GM23338 (cell line): ENCODE measurements at regions not wholly inside any gene's neighbourhood (a gene's known extent, or its start where the extent isn't known, plus 50 kb on each side); places are given as distances from the start of the nearest gene placed in this dataset.

ENCODE experiments used
- ATAC-seq: fragments of 200-7000 bp; cut with Tn5 transposase; 3 replicates; pipeline ENCODE4 v1.9.1; 2020
- DNase-seq: peaks from one replicate; pipeline ENCODE4 v3.0.0-alpha.2; 2015; ENCODE audit warnings: low spot score
- H2AFZ ChIP-seq: fragments of 200-600 bp; sonication (generic); 2 replicates; pipeline ENCODE4 v1.8.0; 2016; ENCODE audit warnings: antibody characterized with exemption, mild to moderate bottlenecking, moderate library complexity
- H3F3A ChIP-seq: fragments of 200-600 bp; sonication (generic); replicated peaks from 2 replicates; pipeline ENCODE4 v1.8.0; 2017; ENCODE audit warnings: antibody characterized with exemption, mixed run types, low read depth
- H3K27ac ChIP-seq: fragments of 200-600 bp; sonication (generic); 2 replicates; pipeline ENCODE4 v1.6.1; 2016; ENCODE audit warnings: low read depth
- H3K27me3 ChIP-seq: fragments of 200-600 bp; sonication (generic); 2 replicates; pipeline ENCODE4 v1.8.0; 2016; ENCODE audit warnings: mild to moderate bottlenecking, mixed run types, moderate library complexity; ENCODE audit not compliant: insufficient read depth
- H3K36me3 ChIP-seq: fragments of 200-600 bp; sonication (generic); 2 replicates; pipeline ENCODE4 v1.8.0; 2016; ENCODE audit warnings: mild to moderate bottlenecking; ENCODE audit not compliant: insufficient read depth
- H3K4me1 ChIP-seq: fragments of 200-600 bp; sonication (generic); 2 replicates; pipeline ENCODE4 v1.8.0; 2016; ENCODE audit warnings: mild to moderate bottlenecking, moderate library complexity; ENCODE audit not compliant: insufficient read depth
- H3K4me2 ChIP-seq: fragments of 200-600 bp; sonication (generic); 2 replicates; pipeline ENCODE4 v1.7.1; 2017; ENCODE audit warnings: mixed run types
- H3K4me3 ChIP-seq: fragments of 200-600 bp; sonication (generic); 2 replicates; pipeline ENCODE4 v1.6.1; 2016; ENCODE audit warnings: mixed run types
- H3K79me2 ChIP-seq: fragments of 200-600 bp; sonication (generic); replicated peaks from 2 replicates; pipeline ENCODE4 v1.8.0; 2017; ENCODE audit warnings: mild to moderate bottlenecking; ENCODE audit not compliant: insufficient read depth
- H3K9me2 ChIP-seq: fragments of 200-600 bp; sonication (generic); 2 replicates; pipeline ENCODE4 v1.8.0; 2017; ENCODE audit not compliant: insufficient read depth
- H4K20me1 ChIP-seq: fragments of 200-600 bp; sonication (generic); replicated peaks from 2 replicates; pipeline ENCODE4 v1.8.0; 2017; ENCODE audit warnings: mild to moderate bottlenecking; ENCODE audit not compliant: insufficient read depth
- H3K27ac Mint-ChIP-seq: 2 replicates; pipeline ENCODE4 v1.8.0; 2020; ENCODE audit warnings: inconsistent platforms, mild to moderate bottlenecking, moderate library complexity, mixed read lengths
- H3K27me3 Mint-ChIP-seq: 3 replicates; pipeline ENCODE4 v1.8.0; 2022; ENCODE audit warnings: low read depth, mild to moderate bottlenecking, moderate library complexity, mixed read lengths, inconsistent platforms; ENCODE audit not compliant: insufficient read depth, poor library complexity
- H3K36me3 Mint-ChIP-seq: 3 replicates; pipeline ENCODE4 v1.8.0; 2021; ENCODE audit warnings: low read depth, mild to moderate bottlenecking, inconsistent platforms, moderate library complexity, mixed read lengths
- H3K4me1 Mint-ChIP-seq: 3 replicates; pipeline ENCODE4 v1.8.0; 2020; ENCODE audit warnings: mild to moderate bottlenecking, inconsistent platforms, mixed read lengths
- H3K4me3 Mint-ChIP-seq: 3 replicates; pipeline ENCODE4 v1.8.0; 2021; ENCODE audit warnings: moderate library complexity, mild to moderate bottlenecking, inconsistent platforms, mixed read lengths
- H3K9me3 Mint-ChIP-seq: 3 replicates; pipeline ENCODE4 v1.8.0; 2020; ENCODE audit warnings: moderate library complexity, mild to moderate bottlenecking, inconsistent platforms, mixed read lengths
- CREB1 ChIP-seq: fragments of 250-450 bp; sonication (Bioruptor Pico); IDR thresholded peaks from 2 replicates; pipeline ENCODE4 v1.5.0; 2020; ENCODE audit warnings: low read depth, mild to moderate bottlenecking, moderate library complexity
- EZH2 ChIP-seq: fragments of 200-600 bp; sonication (generic); IDR thresholded peaks from one replicate; pipeline ENCODE4 v1.8.0; 2017; ENCODE audit warnings: antibody characterized with exemption, mild to moderate bottlenecking, low read depth; ENCODE audit not compliant: unreplicated experiment
- EZH2phosphoT487 ChIP-seq: fragments of 200-600 bp; sonication (generic); IDR thresholded peaks from one replicate; pipeline ENCODE4 v1.8.1; 2018; ENCODE audit warnings: antibody characterized with exemption; ENCODE audit not compliant: unreplicated experiment
- JUNB ChIP-seq: IDR thresholded peaks from one replicate; pipeline ENCODE4 v1.6.1; 2016; ENCODE audit warnings: antibody characterized with exemption; ENCODE audit not compliant: unreplicated experiment
- NANOG ChIP-seq: IDR thresholded peaks from 2 replicates; pipeline ENCODE4 v1.6.1; 2016; ENCODE audit warnings: antibody characterized with exemption, borderline replicate concordance
- POLR2AphosphoS5 ChIP-seq: IDR thresholded peaks from 2 replicates; pipeline ENCODE4 v1.6.1; 2016; ENCODE audit warnings: antibody characterized with exemption, low read depth
- ZNF462 ChIP-seq: fragments of 250-450 bp; sonication (Bioruptor Pico); IDR thresholded peaks from 2 replicates; pipeline ENCODE4 v1.5.0; 2020; ENCODE audit warnings: mild to moderate bottlenecking, moderate library complexity

GRCh38 chr5:98432378-98432777 is 341.1 kb upstream of the RGMB start:
- Mint-ChIP-seq H3K9me3 (peaks cover 3% of the 10 kb centered on the region; the same call in 2 of the 3 replicates), H3K27me3 (peaks cover 3% of the 10 kb centered on the region), H3K4me1 (peaks cover 15% of the 10 kb centered on the region), H3K4me3 (no peak overlapping the region), H3K36me3 (no peaks in the 10 kb centered on the region), H3K27ac (no peak overlapping the region)
- Histone ChIP-seq H3K27me3 (peaks cover 5% of the 10 kb centered on the region), H3K4me3 (no peak overlapping the region), H3K9me2 (no peaks in the 10 kb centered on the region; the same call in 1 of the 2 replicates), H4K20me1 (no peaks in the 10 kb centered on the region), H3K27ac (no peak overlapping the region), H3K79me2 (no peaks in the 10 kb centered on the region), H3K36me3 (no peaks in the 10 kb centered on the region), H3K4me2 (peak overlapping the region; percentile 35), H3F3A (no peaks in the 10 kb centered on the region), H3K4me1 (peaks cover 12% of the 10 kb centered on the region; the same call in 1 of the 2 replicates), H2AFZ (no peak overlapping the region)
- TF ChIP-seq NANOG (peak; percentile 81), ZNF462 (CRISPR knock-in tag) (no peak)
- DNase-seq (peak; percentile 67), ATAC-seq (peak; percentile 92)

DNA sequence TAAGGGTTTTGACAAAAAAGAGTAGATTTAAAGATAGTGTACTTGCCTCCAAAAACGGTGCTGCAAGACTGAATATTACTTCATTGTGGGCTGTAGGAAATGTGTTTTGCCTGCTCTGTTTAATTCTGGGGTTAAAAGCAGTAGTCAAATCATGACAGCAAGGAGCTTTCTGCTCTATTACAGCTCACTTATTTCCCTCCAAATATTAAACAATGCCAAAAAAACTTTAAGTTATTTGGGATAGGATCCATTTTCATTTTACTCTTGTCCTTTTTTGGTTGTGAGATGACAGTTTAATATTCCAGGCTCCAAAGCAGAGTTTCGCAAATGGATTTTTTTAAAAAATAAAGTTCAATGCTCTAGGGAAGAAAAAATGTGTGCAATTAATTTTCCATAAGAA is 340.4 kb upstream of the RGMB start:
- Mint-ChIP-seq H3K4me3 (no peak overlapping the region), H3K4me1 (peaks cover 15% of the 10 kb centered on the region), H3K27ac (no peak overlapping the region), H3K36me3 (no peaks in the 10 kb centered on the region), H3K27me3 (peaks cover 3% of the 10 kb centered on the region), H3K9me3 (peaks cover 3% of the 10 kb centered on the region; the same call in 2 of the 3 replicates)
- Histone ChIP-seq H3K27me3 (peaks cover 5% of the 10 kb centered on the region), H3K79me2 (no peaks in the 10 kb centered on the region), H4K20me1 (no peaks in the 10 kb centered on the region), H3K4me3 (no peak overlapping the region), H3K4me2 (peak overlapping the region; percentile 19; the same call in 1 of the 2 replicates), H2AFZ (no peak overlapping the region), H3F3A (no peaks in the 10 kb centered on the region), H3K9me2 (no peaks in the 10 kb centered on the region; the same call in 1 of the 2 replicates), H3K27ac (no peak overlapping the region), H3K36me3 (no peaks in the 10 kb centered on the region), H3K4me1 (peaks cover 12% of the 10 kb centered on the region; the same call in 1 of the 2 replicates)
- no peak; the same call in 2 of the 3 replicates for ATAC-seq
- DNase-seq: no peak
- TF ChIP-seq ZNF462 (CRISPR knock-in tag) (no peak), CREB1 (CRISPR knock-in tag) (no peak), POLR2AphosphoS5 (no peak), JUNB (no peak), EZH2phosphoT487 (no peak), EZH2 (no peak)
